H9 (cell line): ENCODE measurements at regions not wholly inside any gene's neighbourhood (a gene's known extent, or its start where the extent isn't known, plus 50 kb on each side); places are given as distances from the start of the nearest gene placed in this dataset.

Experiments used
- DNase-seq: peaks from one replicate; pipeline ENCODE4 v3.0.0-alpha.2; 2017
- H2AFZ ChIP-seq: one replicate; pipeline ENCODE4 v1.6.1; 2013; ENCODE audit warnings: mild to moderate bottlenecking, low read length, control low read depth, moderate library complexity
- H2AK5ac ChIP-seq: 2 replicates; pipeline ENCODE4 v1.6.1; 2013; ENCODE audit warnings: low read length, control low read depth, mixed read lengths; ENCODE audit not compliant: insufficient read length
- H2BK120ac ChIP-seq: one replicate; pipeline ENCODE4 v1.6.1; 2013; ENCODE audit warnings: low read depth, mild to moderate bottlenecking, low read length, control low read depth, inconsistent platforms; ENCODE audit not compliant: poor library complexity, severe bottlenecking
- H2BK12ac ChIP-seq: 2 replicates; pipeline ENCODE4 v1.6.1; 2013; ENCODE audit warnings: low read length, control low read depth, mixed read lengths, low read depth; ENCODE audit not compliant: insufficient read length
- H2BK15ac ChIP-seq: 2 replicates; pipeline ENCODE4 v1.6.1; 2013; ENCODE audit warnings: low read depth, low read length, control low read depth
- H2BK20ac ChIP-seq: one replicate; pipeline ENCODE4 v1.6.1; 2013; ENCODE audit warnings: low read depth, mild to moderate bottlenecking, low read length, control low read depth, inconsistent platforms; ENCODE audit not compliant: poor library complexity, severe bottlenecking
- H2BK5ac ChIP-seq: 2 replicates; pipeline ENCODE4 v1.6.1; 2013; ENCODE audit warnings: low read length, control low read depth, mixed read lengths; ENCODE audit not compliant: insufficient read length
- H3K14ac ChIP-seq: 2 replicates; pipeline ENCODE4 v1.6.1; 2013; ENCODE audit warnings: low read length, control low read depth; ENCODE audit not compliant: insufficient read depth
- H3K18ac ChIP-seq: 2 replicates; pipeline ENCODE4 v1.6.1; 2013; ENCODE audit warnings: low read depth, mild to moderate bottlenecking, mixed read lengths, low read length, control low read depth; ENCODE audit not compliant: insufficient read length
- H3K23ac ChIP-seq: 2 replicates; pipeline ENCODE4 v1.6.1; 2013; ENCODE audit warnings: low read length, control low read depth, mixed read lengths, low read depth; ENCODE audit not compliant: insufficient read length
- H3K23me2 ChIP-seq: 2 replicates; pipeline ENCODE4 v1.6.1; 2013; ENCODE audit warnings: low read depth, mild to moderate bottlenecking, mixed read lengths, low read length, control low read depth; ENCODE audit not compliant: insufficient read length, poor library complexity, severe bottlenecking
- H3K27ac ChIP-seq: 2 replicates; pipeline ENCODE4 v1.5.1; 2013; ENCODE audit warnings: low read length, control low read depth, mixed read lengths, low read depth; ENCODE audit not compliant: insufficient read length
- H3K27me3 ChIP-seq: 2 replicates; pipeline ENCODE4 v1.6.1; 2013; ENCODE audit warnings: low read length, control low read depth, inconsistent platforms; ENCODE audit not compliant: insufficient read depth
- H3K4ac ChIP-seq: 2 replicates; pipeline ENCODE4 v1.6.1; 2013; ENCODE audit warnings: low read depth, mild to moderate bottlenecking, control low read depth, inconsistent platforms, low read length, moderate library complexity
- H3K4me1 ChIP-seq: 2 replicates; pipeline ENCODE4 v1.6.1; 2013; ENCODE audit warnings: low read length, control low read depth, inconsistent platforms; ENCODE audit not compliant: insufficient read depth
- H3K4me2 ChIP-seq: 2 replicates; pipeline ENCODE4 v1.6.1; 2013; ENCODE audit warnings: low read length, control low read depth, mixed read lengths; ENCODE audit not compliant: insufficient read length, insufficient read depth
- H3K56ac ChIP-seq: 2 replicates; pipeline ENCODE4 v1.6.1; 2013; ENCODE audit warnings: low read depth, mild to moderate bottlenecking, mixed read lengths, low read length, control low read depth; ENCODE audit not compliant: insufficient read length
- H3K79me1 ChIP-seq: 2 replicates; pipeline ENCODE4 v1.6.1; 2013; ENCODE audit warnings: low read depth, mild to moderate bottlenecking, moderate library complexity, low read length, control low read depth, inconsistent platforms; ENCODE audit not compliant: insufficient read depth, poor library complexity, severe bottlenecking
- H3K79me2 ChIP-seq: 2 replicates; pipeline ENCODE4 v1.6.1; 2013; ENCODE audit warnings: low read length, control low read depth, inconsistent platforms; ENCODE audit not compliant: insufficient read depth
- H3K9ac ChIP-seq: 2 replicates; pipeline ENCODE4 v1.6.1; 2013; ENCODE audit warnings: low read length, control low read depth, mixed read lengths; ENCODE audit not compliant: insufficient read length; ENCODE audit errors: extremely low read depth
- H3K9me3 ChIP-seq: one replicate; pipeline ENCODE4 v1.6.1; 2013; ENCODE audit warnings: low read depth, low read length, inconsistent platforms; ENCODE audit not compliant: control insufficient read depth
- H3T11ph ChIP-seq: one replicate; pipeline ENCODE4 v1.6.1; 2013; ENCODE audit warnings: mild to moderate bottlenecking, low read length, control low read depth, inconsistent platforms
- H4K20me1 ChIP-seq: one replicate; pipeline ENCODE4 v1.6.1; 2013; ENCODE audit not compliant: control insufficient read depth, insufficient read length, insufficient read depth
- H4K5ac ChIP-seq: 2 replicates; pipeline ENCODE4 v1.6.1; 2013; ENCODE audit warnings: low read depth, mild to moderate bottlenecking, mixed read lengths, low read length, control low read depth; ENCODE audit not compliant: insufficient read length
- H4K8ac ChIP-seq: replicated peaks from 2 replicates; pipeline ENCODE4 v1.6.1; 2013; ENCODE audit warnings: low read length, control low read depth, mixed read lengths, low read depth; ENCODE audit not compliant: insufficient read length
- H4K91ac ChIP-seq: 2 replicates; pipeline ENCODE4 v1.6.1; 2013; ENCODE audit warnings: low read depth, mild to moderate bottlenecking, moderate library complexity, mixed read lengths, low read length, control low read depth; ENCODE audit not compliant: insufficient read length
- H3K27ac Mint-ChIP-seq, 3 experiments: 2 replicates in 2 of 3; 3 replicates in 1 of 3; pipeline ENCODE4 v1.8.0; 2020 to 2021; ENCODE audit warnings: mixed read lengths in 3 of 3, mild to moderate bottlenecking in 1 of 3, moderate library complexity in 1 of 3
- H3K27me3 Mint-ChIP-seq: 2 replicates; pipeline ENCODE4 v1.8.0; 2021; ENCODE audit warnings: low read depth, mild to moderate bottlenecking, moderate library complexity, mixed read lengths
- H3K36me3 Mint-ChIP-seq, 3 experiments: 2 replicates in 2 of 3; 3 replicates in 1 of 3; pipeline ENCODE4 v1.8.0; 2020 to 2021; ENCODE audit warnings: low read depth in 3 of 3, mixed read lengths in 3 of 3; ENCODE audit not compliant: insufficient read depth in 1 of 3
- H3K4me1 Mint-ChIP-seq, 2 experiments: 2 replicates each; pipeline ENCODE4 v1.8.0; 2020; ENCODE audit warnings: mixed read lengths in 2 of 2
- H3K4me3 Mint-ChIP-seq, 2 experiments: 2 replicates in 1 of 2; 3 replicates in 1 of 2; pipeline ENCODE4 v1.8.0; 2020 to 2021; ENCODE audit warnings: mild to moderate bottlenecking in 2 of 2, mixed read lengths in 2 of 2, moderate library complexity in 1 of 2
- H3K9me3 Mint-ChIP-seq, 2 experiments: 2 replicates in 1 of 2; 3 replicates in 1 of 2; pipeline ENCODE4 v1.8.0; 2020; ENCODE audit warnings: mild to moderate bottlenecking in 2 of 2, mixed read lengths in 2 of 2, moderate library complexity in 1 of 2
- WGBS: extraction: QIAGEN DNeasy Blood & Tissue Kit; methylation state at CpG from one replicate; pipeline ENCODE4 v1.1.7; 2013; ENCODE audit warnings: missing lambda C conversion rate, low lambda C conversion rate, mixed read lengths; ENCODE audit not compliant: insufficient read length; ENCODE audit errors: extremely low coverage; 5-methylcytosine and 5-hydroxymethylcytosine counted together
- TF ChIP-seq, protein P1 (sequence below): fragments of 200-600 bp; sonication (generic); conservative IDR thresholded peaks from 3 replicates; pipeline ENCODE4 v1.8.0; 2021; ENCODE audit warnings: antibody characterized with exemption, mild to moderate bottlenecking

DNA sequence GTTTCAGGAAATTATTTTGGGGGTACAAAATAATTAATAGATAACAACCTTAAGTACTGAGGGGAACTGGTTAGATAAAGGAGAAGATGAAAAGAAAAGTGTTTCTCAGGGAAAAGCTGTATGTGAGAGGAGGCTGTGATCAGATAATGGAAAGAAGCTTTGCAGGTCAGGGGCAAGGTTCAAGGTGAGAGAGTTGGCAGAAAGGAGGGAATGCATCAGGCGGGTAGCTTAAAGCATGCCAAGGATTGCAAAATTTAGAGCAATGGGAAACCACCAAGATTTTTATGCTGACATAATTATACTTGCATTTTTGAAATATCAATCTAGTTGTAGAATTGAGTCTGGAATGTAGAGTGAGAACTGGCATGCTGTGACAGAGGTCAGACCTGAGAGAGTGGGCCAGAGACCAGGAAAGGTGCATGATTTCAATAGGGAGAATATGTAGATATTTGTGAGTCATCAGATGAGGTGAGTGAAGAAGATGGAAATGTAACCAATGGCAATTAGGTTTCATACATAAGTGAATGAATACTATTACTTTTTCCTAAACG lies 508.7 kb downstream of the TRIML1 start:
- no peak overlapping the region for H3K18ac ChIP-seq
- H4K8ac ChIP-seq: no peak overlapping the region
- no peak overlapping the region for H2BK120ac ChIP-seq
- H3K9ac ChIP-seq: no peak overlapping the region
- no peaks in the 10 kb centered on the region for H3K79me2 ChIP-seq
- no peak overlapping the region; a peak in 1 of 7 replicates for H3K27ac Mint-ChIP-seq
- WGBS: no CpG with 5 or more reads among the region's 2 CpGs
- H2BK12ac ChIP-seq: no peak overlapping the region
- no peak overlapping the region for H2BK5ac ChIP-seq
- H3T11ph ChIP-seq: no peak overlapping the region
- no peak overlapping the region for H3K27ac ChIP-seq
- H3K4me2 ChIP-seq: no peak overlapping the region
- H3K4me1 ChIP-seq: no peaks in the 10 kb centered on the region; the same call in 1 of the 2 replicates
- H3K4me3 Mint-ChIP-seq: no peak overlapping the region
- H2BK15ac ChIP-seq: no peak overlapping the region
- H3K23me2 ChIP-seq: no peaks in the 10 kb centered on the region
- H2BK20ac ChIP-seq: no peak overlapping the region
- no peak overlapping the region for H4K5ac ChIP-seq
- H3K14ac ChIP-seq: no peak overlapping the region
- H4K91ac ChIP-seq: no peak overlapping the region
- TF ChIP-seq, protein P1, sequence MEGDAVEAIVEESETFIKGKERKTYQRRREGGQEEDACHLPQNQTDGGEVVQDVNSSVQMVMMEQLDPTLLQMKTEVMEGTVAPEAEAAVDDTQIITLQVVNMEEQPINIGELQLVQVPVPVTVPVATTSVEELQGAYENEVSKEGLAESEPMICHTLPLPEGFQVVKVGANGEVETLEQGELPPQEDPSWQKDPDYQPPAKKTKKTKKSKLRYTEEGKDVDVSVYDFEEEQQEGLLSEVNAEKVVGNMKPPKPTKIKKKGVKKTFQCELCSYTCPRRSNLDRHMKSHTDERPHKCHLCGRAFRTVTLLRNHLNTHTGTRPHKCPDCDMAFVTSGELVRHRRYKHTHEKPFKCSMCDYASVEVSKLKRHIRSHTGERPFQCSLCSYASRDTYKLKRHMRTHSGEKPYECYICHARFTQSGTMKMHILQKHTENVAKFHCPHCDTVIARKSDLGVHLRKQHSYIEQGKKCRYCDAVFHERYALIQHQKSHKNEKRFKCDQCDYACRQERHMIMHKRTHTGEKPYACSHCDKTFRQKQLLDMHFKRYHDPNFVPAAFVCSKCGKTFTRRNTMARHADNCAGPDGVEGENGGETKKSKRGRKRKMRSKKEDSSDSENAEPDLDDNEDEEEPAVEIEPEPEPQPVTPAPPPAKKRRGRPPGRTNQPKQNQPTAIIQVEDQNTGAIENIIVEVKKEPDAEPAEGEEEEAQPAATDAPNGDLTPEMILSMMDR: no peak
- no peaks in the 10 kb centered on the region for H3K9me3 Mint-ChIP-seq
- H3K9me3 ChIP-seq: no peaks in the 10 kb centered on the region
- H3K27me3 ChIP-seq: no peaks in the 10 kb centered on the region
- H3K79me1 ChIP-seq: no peaks in the 10 kb centered on the region
- H2AK5ac ChIP-seq: no peak overlapping the region
- H3K23ac ChIP-seq: no peak overlapping the region
- no peaks in the 10 kb centered on the region for H3K36me3 Mint-ChIP-seq
- H3K4ac ChIP-seq: no peak overlapping the region
- peaks cover 11 to 15% of the 10 kb centered on the region in 2 experiments for H3K4me1 Mint-ChIP-seq
- no peaks in the 10 kb centered on the region for H4K20me1 ChIP-seq
- H2AFZ ChIP-seq: no peak overlapping the region
- no peak overlapping the region for H3K56ac ChIP-seq
- DNase-seq: no peak
- H3K27me3 Mint-ChIP-seq: no peaks in the 10 kb centered on the region
